ENCODE measurements at regions not wholly inside any gene's neighbourhood (a gene's known extent, or its start where the extent isn't known, plus 50 kb on each side); places are given as distances from the start of the nearest gene placed in this dataset.

GRCh38 chr4:173736840-173737239, 206.8 kb upstream of the HAND2 start:
- H3F3A ChIP-seq (ENCODE audit: low read depth), result no peaks in the 10 kb centered on the region
- no peaks in the 10 kb centered on the region for H3K9me2 ChIP-seq (replicated peaks; ENCODE audit: low read depth, low read length)
- H3K36me3 ChIP-seq (ENCODE audit: insufficient read depth, low read length), result no peaks in the 10 kb centered on the region
- no peaks in the 10 kb centered on the region for H3K9me3 ChIP-seq (ENCODE audit: insufficient read depth, low read depth, low read length)
- no peak overlapping the region for H3K4me3 ChIP-seq (ENCODE audit: low read length, poor library complexity, severe bottlenecking)
- no peak overlapping the region for H3K9ac ChIP-seq (ENCODE audit: low read depth, low read length, poor library complexity, severe bottlenecking)
- H2AFZ ChIP-seq (ENCODE audit: low read length), result no peak overlapping the region
- H3K79me2 ChIP-seq (ENCODE audit: insufficient read depth, low read length), result no peaks in the 10 kb centered on the region
- H4K20me1 ChIP-seq (ENCODE audit: insufficient read depth, low read length, poor library complexity, severe bottlenecking), result no peaks in the 10 kb centered on the region
- no peaks in the 10 kb centered on the region for H3K4me1 ChIP-seq (ENCODE audit: insufficient read depth, low read length, poor library complexity, severe bottlenecking)
- no peaks in the 10 kb centered on the region for H3K27me3 ChIP-seq (ENCODE audit: insufficient read depth, low read length, poor library complexity, severe bottlenecking)
- no peak for TF ChIP-seq CTCF (conservative IDR thresholded peaks at IDR 0.05; ENCODE audit: low read length)
- no peak for TF ChIP-seq EZH2phosphoT487 (IDR thresholded peaks at IDR 0.05; ENCODE audit: borderline replicate concordance)
- no peak overlapping the region for H3K4me2 ChIP-seq (ENCODE audit: low read depth, low read length, poor library complexity, severe bottlenecking)

GRCh38 chr4:173735585-173735984, 205.6 kb upstream of the HAND2 start:
- no peak overlapping the region for H3K4me2 ChIP-seq (ENCODE audit: low read depth, low read length, poor library complexity, severe bottlenecking)

GRCh38 chr4:173735049-173735448, 205.0 kb upstream of the HAND2 start:
- Histone ChIP-seq H3K79me2 (ENCODE audit: insufficient read depth, low read length) (no peaks in the 10 kb centered on the region), H2AFZ (ENCODE audit: low read length) (no peak overlapping the region), H3K36me3 (ENCODE audit: insufficient read depth, low read length) (no peaks in the 10 kb centered on the region), H3K9me3 (ENCODE audit: insufficient read depth, low read depth, low read length) (no peaks in the 10 kb centered on the region), H3K4me1 (ENCODE audit: insufficient read depth, low read length, poor library complexity, severe bottlenecking) (no peaks in the 10 kb centered on the region), H3K9me2 (replicated peaks; ENCODE audit: low read depth, low read length) (no peaks in the 10 kb centered on the region), H4K20me1 (ENCODE audit: insufficient read depth, low read length, poor library complexity, severe bottlenecking) (no peaks in the 10 kb centered on the region), H3K4me3 (ENCODE audit: low read length, poor library complexity, severe bottlenecking) (no peak overlapping the region), H3K9ac (ENCODE audit: low read depth, low read length, poor library complexity, severe bottlenecking) (no peak overlapping the region), H3K27me3 (ENCODE audit: insufficient read depth, low read length, poor library complexity, severe bottlenecking) (no peaks in the 10 kb centered on the region), H3K4me2 (ENCODE audit: low read depth, low read length, poor library complexity, severe bottlenecking) (no peak overlapping the region), H3F3A (ENCODE audit: low read depth) (no peaks in the 10 kb centered on the region)
- TF ChIP-seq EZH2phosphoT487 (IDR thresholded peaks at IDR 0.05; ENCODE audit: borderline replicate concordance), result no peak
- no peak for TF ChIP-seq CTCF (conservative IDR thresholded peaks at IDR 0.05; ENCODE audit: low read length)

More at GRCh38 chr4:173735585-173735984, 205.6 kb upstream of the HAND2 start:
- Histone ChIP-seq H4K20me1 (ENCODE audit: insufficient read depth, low read length, poor library complexity, severe bottlenecking) (no peaks in the 10 kb centered on the region), H3K9me2 (replicated peaks; ENCODE audit: low read depth, low read length) (no peaks in the 10 kb centered on the region), H3K9ac (ENCODE audit: low read depth, low read length, poor library complexity, severe bottlenecking) (no peak overlapping the region), H3K36me3 (ENCODE audit: insufficient read depth, low read length) (no peaks in the 10 kb centered on the region), H3F3A (ENCODE audit: low read depth) (no peaks in the 10 kb centered on the region), H2AFZ (ENCODE audit: low read length) (no peak overlapping the region), H3K79me2 (ENCODE audit: insufficient read depth, low read length) (no peaks in the 10 kb centered on the region), H3K4me1 (ENCODE audit: insufficient read depth, low read length, poor library complexity, severe bottlenecking) (no peaks in the 10 kb centered on the region), H3K9me3 (ENCODE audit: insufficient read depth, low read depth, low read length) (no peaks in the 10 kb centered on the region), H3K27me3 (ENCODE audit: insufficient read depth, low read length, poor library complexity, severe bottlenecking) (no peaks in the 10 kb centered on the region), H3K4me3 (ENCODE audit: low read length, poor library complexity, severe bottlenecking) (no peak overlapping the region)
- TF ChIP-seq EZH2phosphoT487 (IDR thresholded peaks at IDR 0.05; ENCODE audit: borderline replicate concordance), result no peak
- TF ChIP-seq CTCF (conservative IDR thresholded peaks at IDR 0.05; ENCODE audit: low read length), result no peak

Data from Loucy (cell line).